AG10803 (cell line): ENCODE measurements at regions not wholly inside any gene's neighbourhood (a gene's known extent, or its start where the extent isn't known, plus 50 kb on each side); places are given as distances from the start of the nearest gene placed in this dataset.

Experiments
- DNase-seq: peaks from one replicate; pipeline ENCODE4 v3.0.0; 2010; ENCODE audit warnings: low read depth
- H3K4me3 ChIP-seq: 2 replicates; pipeline ENCODE4 v1.5.1; 2011; ENCODE audit warnings: mild to moderate bottlenecking, low read length, control low read depth
- CTCF ChIP-seq: conservative IDR thresholded peaks from 2 replicates; pipeline ENCODE4 v1.5.1; 2011; ENCODE audit warnings: mild to moderate bottlenecking, low read length, control low read depth, inconsistent platforms

DNA sequence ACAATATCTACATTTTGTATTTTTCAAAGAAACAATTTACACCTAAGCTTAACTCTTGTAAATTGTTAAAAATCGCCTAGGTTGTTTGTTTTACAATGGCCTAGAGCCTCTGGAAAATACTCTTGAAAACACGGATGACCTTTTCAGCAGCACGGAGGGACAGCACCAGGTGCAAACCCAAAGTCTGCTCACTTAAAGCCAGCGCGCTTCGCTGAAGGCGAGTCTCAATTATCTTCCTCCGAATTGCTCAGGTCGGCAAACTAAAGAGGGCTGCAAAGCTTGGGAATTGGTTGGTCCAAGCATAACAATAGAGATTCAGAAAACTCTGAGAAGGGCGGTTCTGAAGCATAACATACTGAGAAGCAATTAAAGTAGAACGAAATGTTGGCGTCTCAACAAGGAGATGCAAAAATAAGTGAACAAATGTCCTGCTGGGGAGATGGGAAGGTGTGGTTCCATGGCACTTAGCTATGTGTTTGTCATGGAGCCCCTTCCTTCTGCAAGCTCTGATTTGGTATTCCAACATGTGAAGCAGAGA, 139.9 kb upstream of the PITRM1 start:
- H3K4me3 ChIP-seq: no peak overlapping the region
- no peak for DNase-seq
- TF ChIP-seq CTCF: no peak

DNA sequence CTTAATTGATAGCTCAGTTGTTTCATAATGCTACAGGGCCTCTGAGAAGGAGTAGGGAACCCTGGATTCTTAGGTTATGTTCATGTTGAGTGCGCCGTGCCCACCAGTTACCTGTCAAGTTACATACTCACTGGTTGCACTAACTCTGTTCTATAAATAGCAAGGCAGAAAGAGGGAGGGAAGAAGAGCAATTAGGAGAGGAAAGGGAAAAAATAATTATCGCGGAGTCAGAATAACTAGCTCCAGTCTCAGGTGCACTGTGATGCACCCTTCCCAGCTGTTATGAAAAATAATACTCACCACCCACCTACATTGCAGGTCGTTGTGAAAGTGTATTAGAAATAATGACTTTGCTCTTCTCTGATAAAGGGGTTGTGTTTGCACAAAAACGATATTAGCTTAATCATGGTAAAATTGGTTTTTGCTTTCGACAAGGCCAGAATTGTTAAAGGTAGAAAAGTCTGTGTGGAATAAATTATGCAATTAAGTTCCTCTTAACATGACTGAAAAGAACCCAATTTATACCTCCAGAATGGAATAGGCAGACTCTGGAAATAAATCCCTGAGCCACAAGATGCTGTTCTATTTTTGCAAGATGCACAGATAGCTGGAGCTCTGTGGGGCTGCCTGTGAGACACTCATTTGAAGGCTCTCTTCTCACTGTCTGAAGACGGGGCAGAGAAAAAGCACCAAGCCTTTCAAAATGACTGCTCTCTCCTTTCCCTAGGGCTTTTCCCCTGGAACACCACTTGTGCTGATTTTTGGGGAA, 137.6 kb upstream of the PITRM1 start:
- DNase-seq: no peak
- H3K4me3 ChIP-seq: no peak overlapping the region
- no peak for TF ChIP-seq CTCF

GRCh38 chr10:3306050-3306449, 133.5 kb upstream of the PITRM1 start:
- TF ChIP-seq CTCF: no peak
- H3K4me3 ChIP-seq: no peak overlapping the region
- no peak for DNase-seq

DNA sequence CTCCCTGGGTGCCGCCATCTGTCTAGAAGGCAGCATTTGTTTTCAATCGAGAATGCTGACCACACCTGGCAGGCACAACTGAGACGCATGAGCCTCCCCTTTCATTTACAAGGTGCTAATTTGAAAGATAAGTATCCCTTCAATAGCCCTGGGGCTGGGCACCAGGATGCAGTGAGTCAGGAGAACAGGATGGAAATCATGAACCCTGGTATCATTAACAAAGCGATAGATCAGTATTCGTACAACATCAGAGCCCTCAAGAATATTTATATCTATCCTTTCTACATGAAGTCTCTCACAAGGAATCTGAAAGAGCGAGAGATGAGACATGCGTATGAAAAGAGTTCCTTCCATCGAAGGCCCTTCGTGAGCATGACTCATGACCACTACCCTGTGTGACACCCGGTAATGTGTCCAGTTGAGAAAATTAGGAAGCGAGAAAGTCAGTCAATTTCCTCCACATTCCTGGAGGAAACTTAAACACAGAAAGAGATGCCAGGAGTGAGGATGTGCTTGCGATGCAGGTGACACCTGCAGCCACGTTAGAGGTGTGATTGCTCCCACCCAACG, 123.1 kb upstream of the PITRM1 start:
- TF ChIP-seq CTCF: no peak
- H3K4me3 ChIP-seq: no peak overlapping the region
- DNase-seq: no peak

DNA sequence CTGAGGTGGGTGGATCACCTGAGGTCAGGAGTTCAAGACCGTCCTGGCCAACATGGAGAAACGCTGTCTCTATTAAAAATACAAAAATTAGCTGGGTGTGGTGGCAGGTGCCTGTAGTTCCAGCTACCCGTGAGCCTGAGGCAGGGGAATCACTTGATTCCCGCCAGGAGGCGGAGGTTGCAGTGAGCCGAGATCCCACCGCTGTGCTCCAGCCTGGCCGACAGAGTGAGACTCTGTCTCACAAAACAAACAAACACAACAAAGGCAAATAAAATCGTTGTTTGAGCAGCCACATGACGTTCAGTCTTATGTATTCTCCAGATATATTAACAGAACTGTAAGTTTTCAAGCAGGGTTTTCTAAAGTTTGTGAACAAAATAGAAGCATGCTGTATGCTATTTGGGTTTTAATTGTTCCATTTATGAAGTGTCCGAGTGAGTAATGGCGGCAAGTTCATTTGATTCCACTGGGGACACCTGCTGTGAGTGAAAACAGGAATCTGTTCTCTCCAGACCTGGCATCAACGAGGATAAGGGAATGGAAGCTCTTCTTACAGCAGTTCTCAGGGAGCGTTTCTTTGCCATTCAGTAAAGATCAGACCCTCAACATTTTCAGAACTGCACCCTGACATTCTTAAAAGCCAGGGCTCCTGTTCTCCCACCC, 122.5 kb upstream of the PITRM1 start:
- no peak for TF ChIP-seq CTCF
- H3K4me3 ChIP-seq: no peak overlapping the region
- no peak for DNase-seq

DNA sequence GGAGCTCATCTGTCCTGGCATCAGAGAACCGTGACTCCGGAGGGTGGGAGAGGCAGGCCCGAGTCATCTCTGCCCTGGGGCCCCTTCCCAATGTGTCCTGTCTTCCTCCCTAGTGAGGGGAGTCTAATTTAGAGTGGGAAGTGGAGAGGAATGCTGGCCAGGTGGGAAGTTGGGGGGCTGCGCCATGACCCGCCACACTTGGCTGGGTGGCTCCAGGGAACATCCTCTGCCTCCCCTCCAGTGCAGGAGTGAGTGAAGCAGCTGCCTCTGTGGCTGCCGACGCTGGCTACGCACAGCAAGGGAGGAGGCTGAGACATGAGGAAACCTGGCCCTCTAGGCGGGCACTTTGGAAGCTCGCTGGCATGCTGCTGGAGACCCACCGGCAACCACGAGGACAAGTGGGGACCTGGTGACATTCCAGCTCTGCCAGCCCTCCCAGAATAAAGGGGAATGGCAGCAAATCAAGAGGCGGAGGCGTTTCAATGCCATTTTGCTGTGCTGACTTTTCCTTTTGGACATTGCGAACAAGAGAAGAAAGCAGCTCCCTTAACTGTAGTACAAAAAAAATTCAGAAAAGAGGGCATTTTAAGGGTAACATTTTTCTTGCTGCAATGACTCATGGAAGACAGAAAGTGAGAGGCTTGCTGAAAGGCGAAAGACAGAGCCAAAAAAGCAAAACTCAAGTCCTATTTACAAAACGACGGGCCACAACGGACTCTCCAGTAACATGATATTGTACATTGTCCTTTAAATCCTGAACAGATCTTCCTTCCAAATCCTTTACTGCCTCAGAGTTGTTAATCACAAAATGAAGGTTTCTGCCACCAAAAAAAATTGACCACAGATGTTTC, 121.2 kb upstream of the PITRM1 start:
- DNase-seq: peak; percentile 80
- TF ChIP-seq CTCF: no peak
- H3K4me3 ChIP-seq: no peak overlapping the region
